ENCODE measurements at regions not wholly inside any gene's neighbourhood (a gene's known extent, or its start where the extent isn't known, plus 50 kb on each side); places are given as distances from the start of the nearest gene placed in this dataset.

DNA sequence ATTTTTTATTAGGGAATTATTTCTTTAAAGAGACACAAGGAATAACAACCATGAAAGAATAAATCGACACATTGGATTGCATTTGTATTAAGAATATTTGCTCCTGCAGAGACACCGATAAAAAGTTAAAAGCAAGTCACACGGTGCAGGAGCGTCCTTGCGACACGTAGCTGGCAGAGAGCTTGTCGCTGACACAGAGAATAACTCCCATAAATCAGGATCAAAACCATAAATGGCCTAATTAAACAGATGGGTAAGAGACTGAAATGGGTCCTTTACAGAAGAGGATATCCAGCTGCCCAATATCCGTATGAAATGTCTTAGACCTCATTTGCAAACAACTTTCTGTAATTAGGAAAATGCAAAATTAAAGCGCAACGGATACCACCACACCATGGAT lies 126.1 kb upstream of the SNTG2 start:
- DNase-seq: no peak

DNA sequence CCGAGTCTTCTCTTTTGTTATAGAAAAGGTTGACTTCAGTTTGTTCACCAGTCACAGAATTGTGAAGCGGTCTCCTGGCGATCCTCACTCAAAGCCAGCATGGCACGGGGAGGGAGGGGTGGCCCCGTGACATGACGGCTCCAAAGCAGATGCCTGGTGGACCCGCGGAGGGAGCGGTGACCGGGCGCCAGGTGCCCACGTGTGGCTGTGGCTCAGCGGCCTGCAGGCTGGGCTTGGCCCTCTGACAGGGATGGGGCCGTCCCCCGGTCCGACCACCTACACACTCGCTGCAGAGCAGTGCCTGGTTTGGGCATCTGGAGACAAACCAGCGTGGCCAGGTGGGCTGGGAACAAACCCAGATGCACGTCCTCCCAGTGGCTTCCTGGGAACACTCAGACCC lies 129.1 kb upstream of the SNTG2 start:
- DNase-seq: no peak

GRCh38 chr2:819601-820000 lies 131.0 kb upstream of the SNTG2 start:
- DNase-seq: no peak

GRCh38 chr2:819121-819520 lies 131.5 kb upstream of the SNTG2 start:
- DNase-seq: no peak

GRCh38 chr2:817336-818015 lies 133.2 kb upstream of the SNTG2 start:
- DNase-seq: no peak

- DNase-seq: no peak
Observed at GRCh38 chr2:816278-816677, 134.4 kb upstream of the SNTG2 start.

DNA sequence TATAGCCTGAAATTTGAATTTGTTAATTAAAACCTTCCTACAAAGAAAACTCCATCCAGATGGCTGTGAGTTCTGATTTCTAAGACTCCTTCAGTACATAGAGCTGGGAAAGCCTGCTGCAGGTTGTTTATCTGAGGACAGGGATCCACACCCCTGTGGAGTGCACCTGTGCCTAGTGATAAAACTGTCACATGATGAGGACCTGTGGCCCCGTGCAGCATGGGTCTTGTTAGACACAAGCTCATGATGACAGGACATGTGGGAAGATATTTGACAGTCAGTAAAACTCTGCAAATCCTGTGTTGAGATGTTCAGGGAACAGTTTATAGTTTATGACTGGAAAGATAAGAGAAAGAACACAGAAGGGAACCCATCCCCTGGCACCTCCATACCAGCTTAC lies 133.2 kb upstream of the TMEM18 start:
- DNase-seq: no peak

GRCh38 chr2:807300-807699 lies 130.1 kb upstream of the TMEM18 start:
- DNase-seq: no peak

GRCh38 chr2:805664-806063 lies 128.5 kb upstream of the TMEM18 start:
- DNase-seq: no peak

DNA sequence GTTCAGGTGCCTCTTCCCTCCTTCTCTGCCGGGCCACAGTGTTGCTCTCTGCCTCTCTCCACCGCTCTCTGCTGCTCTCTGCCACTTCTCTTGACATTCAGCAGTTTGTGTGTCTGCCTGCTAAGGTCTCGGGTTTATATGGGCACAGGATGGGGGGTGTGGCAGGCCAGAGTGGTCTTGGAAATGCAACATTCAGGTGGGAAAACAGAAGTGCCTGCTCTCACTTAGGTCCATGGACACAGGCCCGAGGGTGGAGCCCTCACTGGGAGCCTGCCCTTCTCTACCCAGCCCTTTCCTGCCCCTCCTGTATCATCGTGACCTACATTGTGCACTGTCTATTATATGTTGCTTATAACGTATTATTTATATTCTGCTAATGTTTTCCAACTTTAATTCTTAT lies 120.8 kb upstream of the TMEM18 start:
- no peak for DNase-seq

DNA sequence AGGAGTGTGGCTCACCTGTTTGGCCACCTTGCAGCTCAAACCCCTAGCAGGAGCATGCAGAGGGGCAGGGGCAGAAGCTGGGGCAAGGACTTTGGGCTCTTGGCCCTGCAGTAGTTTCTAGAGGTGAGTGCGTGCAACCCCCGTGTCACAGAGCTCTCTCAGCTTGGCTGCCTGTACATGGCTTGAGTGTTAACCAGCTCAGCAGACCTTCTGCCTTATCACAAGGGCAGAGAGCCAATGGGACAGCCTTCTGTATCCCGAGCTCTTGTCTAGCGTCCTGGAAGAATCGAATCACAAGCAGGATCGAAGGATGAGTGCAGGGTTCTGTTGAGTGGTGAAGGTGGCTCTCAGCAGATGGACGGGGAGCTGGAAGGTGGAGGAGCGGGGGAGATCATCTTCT lies 120.3 kb upstream of the TMEM18 start:
- DNase-seq: no peak

GRCh38 chr2:796141-796985 lies 119.2 kb upstream of the TMEM18 start:
- no peak for DNase-seq

GRCh38 chr2:795531-796041 lies 118.4 kb upstream of the TMEM18 start:
- DNase-seq: no peak

DNA sequence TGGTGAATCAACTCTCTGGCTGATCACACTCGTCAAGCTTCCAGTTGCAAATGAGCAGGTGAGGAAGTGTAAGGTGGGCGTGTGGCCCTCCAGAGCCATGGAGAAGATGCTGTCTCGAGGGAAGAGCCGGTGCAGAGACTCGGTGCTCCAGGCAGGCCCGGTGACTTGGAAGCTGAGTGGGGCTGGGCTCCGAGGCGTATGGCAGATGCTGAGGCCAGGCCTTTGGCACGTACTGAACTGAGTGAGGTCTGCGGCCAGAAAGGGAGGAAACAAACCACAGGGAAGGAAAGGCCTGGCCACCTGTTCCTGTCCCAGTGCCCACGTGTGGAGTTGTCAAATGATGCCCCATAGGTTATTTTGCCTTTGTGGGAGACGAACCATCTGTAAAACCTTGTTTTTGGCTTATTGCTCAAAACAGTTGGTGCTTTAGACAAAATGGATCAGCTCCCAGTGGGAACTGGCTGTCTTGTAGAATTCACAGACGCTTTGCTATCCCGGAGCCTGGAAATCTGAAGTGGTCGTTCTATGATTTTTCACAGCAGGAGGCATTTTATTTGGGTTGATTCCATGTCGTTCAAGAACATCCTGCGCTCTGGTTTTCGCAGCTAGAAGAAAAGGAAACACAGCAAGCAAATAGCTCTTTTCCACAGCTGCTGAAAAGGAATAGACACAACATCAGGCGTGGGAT lies 117.5 kb upstream of the TMEM18 start:
- no peak for DNase-seq

DNA sequence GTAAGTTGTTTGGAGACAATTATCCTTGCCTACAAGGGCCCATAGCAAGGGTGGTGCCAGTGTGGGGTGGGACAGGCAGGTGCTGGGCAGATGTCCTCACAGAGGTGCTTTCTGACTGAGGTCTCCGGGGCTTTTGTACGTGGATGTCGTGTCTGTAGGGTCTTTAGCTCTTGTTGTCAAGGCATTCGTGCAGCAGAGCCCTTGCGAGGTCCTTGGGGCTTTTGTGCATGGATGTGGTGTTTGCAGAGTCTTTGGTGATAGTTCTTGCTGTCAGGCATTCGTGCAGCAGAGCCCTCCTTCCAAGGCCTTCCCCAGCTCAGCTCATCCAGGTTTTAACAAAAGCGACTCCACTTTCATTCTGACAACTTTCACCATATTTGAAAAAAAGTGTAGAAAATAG lies 116.0 kb upstream of the TMEM18 start:
- DNase-seq: no peak

- no peak for DNase-seq
Observed at GRCh38 chr2:792687-793086, 115.5 kb upstream of the TMEM18 start.

- DNase-seq: no peak
Observed at GRCh38 chr2:790634-791245, 113.5 kb upstream of the TMEM18 start.

DNA sequence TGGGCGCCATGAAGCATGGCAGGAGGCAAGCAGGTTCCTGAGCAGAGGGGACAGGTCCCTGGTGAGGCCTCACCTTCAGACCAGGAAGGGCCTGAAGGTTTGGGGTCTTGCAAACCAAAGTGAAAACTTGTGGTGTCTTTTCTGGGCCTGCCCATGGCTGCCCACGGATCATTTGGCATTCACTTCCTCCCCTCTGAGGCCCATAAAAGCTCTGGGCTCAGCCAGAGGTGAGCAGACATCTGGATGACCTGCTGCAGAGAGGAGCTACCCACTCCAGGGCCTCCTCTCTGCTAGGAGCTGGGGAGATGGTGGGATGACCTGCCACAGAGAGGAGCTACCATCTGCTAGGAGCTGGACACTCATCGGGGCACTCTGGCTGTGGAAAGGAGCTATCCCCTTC lies 112.9 kb upstream of the TMEM18 start:
- no peak for DNase-seq

GRCh38 chr2:789529-789928 lies 112.3 kb upstream of the TMEM18 start:
- DNase-seq: no peak

GRCh38 chr2:788227-789032 lies 111.2 kb upstream of the TMEM18 start:
- DNase-seq: no peak

DNA sequence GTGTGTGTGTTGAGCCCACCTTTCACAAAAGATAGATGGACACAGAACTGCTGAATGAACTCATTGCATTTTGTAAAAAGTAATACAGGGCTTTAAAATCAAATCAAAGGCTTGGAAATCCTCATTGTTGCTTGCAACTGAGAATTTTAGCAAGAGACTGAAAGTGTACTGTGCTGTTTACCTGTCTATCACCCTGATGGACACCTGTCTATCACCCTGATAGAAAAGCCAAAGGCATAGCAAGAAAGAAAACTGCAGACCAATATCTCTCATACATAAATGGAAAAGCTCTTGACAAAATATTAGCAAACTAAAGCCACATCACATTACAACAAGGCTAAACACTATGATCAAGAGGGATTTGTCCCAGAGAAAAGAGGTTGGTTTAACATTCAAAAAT lies 107.5 kb upstream of the TMEM18 start:
- DNase-seq: no peak

- no peak for DNase-seq
Observed at GRCh38 chr2:780581-780980, 103.4 kb upstream of the TMEM18 start.

All from retina (tissue), 1 donor.